ENCODE measurements at regions not wholly inside any gene's neighbourhood (a gene's known extent, or its start where the extent isn't known, plus 50 kb on each side); places are given as distances from the start of the nearest gene placed in this dataset.

DNA sequence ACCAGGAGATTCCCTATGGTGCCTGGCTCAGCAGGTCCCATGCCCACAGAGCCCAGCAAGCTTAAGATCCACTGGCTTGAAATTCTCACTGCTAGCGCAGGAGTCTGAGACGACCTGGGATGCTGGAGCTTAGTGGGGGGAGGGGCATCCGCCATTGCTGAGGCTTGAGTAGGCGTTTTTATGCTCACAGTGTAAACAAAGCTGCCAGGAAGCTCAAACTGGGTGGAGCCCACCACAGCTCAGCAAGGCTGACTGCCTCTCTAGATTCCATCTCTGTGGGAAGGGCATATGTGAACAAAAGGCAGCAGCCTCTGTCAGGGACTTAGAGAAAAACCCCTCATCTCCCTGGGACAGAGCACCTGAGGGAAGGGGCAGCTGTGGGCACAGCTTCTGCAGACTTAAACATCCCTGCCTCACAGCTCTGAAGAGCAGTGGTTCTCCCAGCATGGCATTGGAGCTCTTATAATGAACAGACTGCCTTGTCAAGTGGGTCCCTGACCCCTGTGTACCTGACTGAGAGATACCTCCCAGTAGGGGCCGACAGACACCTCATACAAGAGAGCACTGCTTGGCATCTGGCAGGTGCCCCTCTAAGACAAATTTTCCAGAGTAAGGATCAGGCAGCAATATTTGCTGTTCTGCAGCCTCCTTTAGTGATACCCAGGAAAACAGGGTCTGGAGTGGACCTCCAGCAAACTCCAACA is 231.5 kb upstream of the SETMAR start:
- TF ChIP-seq CTCF (IDR thresholded peaks at IDR 0.05) (no peak), EZH2 (IDR thresholded peaks at IDR 0.05; ENCODE audit: borderline replicate concordance, insufficient read depth, low read depth, low read length, poor library complexity, severe bottlenecking) (no peak)

Measured in B cell (primary cell).